K562 (cell line): ENCODE measurements at regions not wholly inside any gene's neighbourhood (a gene's known extent, or its start where the extent isn't known, plus 50 kb on each side); places are given as distances from the start of the nearest gene placed in this dataset.

Experiments used
- ATAC-seq: fragments of 200-7000 bp; cut with Tn5 transposase; 3 replicates; pipeline ENCODE4 v1.9.1; 2020; ENCODE audit warnings: moderate library complexity
- BruUV-seq: library from RNA; stranded (reverse); fragments of 400-500 nt; replicated peaks from 2 replicates; lab custom pipeline; 2021; lab: Mats Ljungman, UMichigan
- CTCF ChIA-PET: fragments of 300-600 bp; formaldehyde crosslinking; extraction: SDS; loops from one replicate; lab custom pipeline; 2021; ENCODE audit warnings: low intra/inter-chr PET ratio; lab: Yijun Ruan, JAX
- POLR2A ChIA-PET: fragments of 300-600, 350-650 bp; sonication (Branson Sonifier 250); formaldehyde crosslinking; extraction: SDS; loops from one replicate; lab custom pipeline; 2021; ENCODE audit warnings: antibody characterized with exemption, inconsistent platforms; lab: Yijun Ruan, JAX
- DNase-seq, 4 experiments: peaks; one replicate each; pipeline versions ENCODE4 v3.0.0 to v3.0.0-alpha.2; 2011 to 2018; ENCODE audit warnings: low spot score in 3 of 4, mixed read lengths in 3 of 4; ENCODE audit errors: extremely low read depth in 1 of 4
- FAIRE-seq: peaks from 2 replicates; lab custom pipeline; 2011; peaks lifted over from hg19 to GRCh38; lab: Jason Lieb, UNC
- H2AFZ ChIP-seq: 2 replicates; pipeline ENCODE4 v1.6.0; 2011; ENCODE audit warnings: low read depth, low read length, control low read depth, inconsistent platforms
- H3K27ac ChIP-seq: fragments of 200-600 bp; 3 replicates; pipeline ENCODE4 v1.8.0; 2011; ENCODE audit warnings: low read depth, mild to moderate bottlenecking, control low read depth, inconsistent platforms, low read length, moderate library complexity, mixed read lengths; ENCODE audit errors: extremely low read depth
- H3K27me3 ChIP-seq, 2 experiments: fragments of 300-600 bp in 1 of 2; 2 replicates in 1 of 2; 3 replicates in 1 of 2; pipeline versions ENCODE4 v1.6.0 to v1.8.0; 2011; ENCODE audit warnings: inconsistent platforms in 2 of 2, low read length in 2 of 2, mild to moderate bottlenecking in 1 of 2, mixed read lengths in 1 of 2, moderate library complexity in 1 of 2; ENCODE audit not compliant: control insufficient read depth in 2 of 2, insufficient read depth in 2 of 2
- H3K36me3 ChIP-seq: fragments of 300-600 bp; 3 replicates; pipeline ENCODE4 v1.8.0; 2011; ENCODE audit warnings: mild to moderate bottlenecking, low read length, inconsistent platforms; ENCODE audit not compliant: control insufficient read depth, insufficient read depth
- H3K4me1 ChIP-seq, 2 experiments: fragments of 200-600 bp in 1 of 2; replicated peaks in 1 of 2; 2 replicates in 1 of 2; 3 replicates in 1 of 2; pipeline versions ENCODE4 v1.5.1 to v1.8.0; 2011; ENCODE audit warnings: inconsistent platforms in 2 of 2, low read length in 2 of 2, mild to moderate bottlenecking in 1 of 2, mixed read lengths in 1 of 2, moderate library complexity in 1 of 2; ENCODE audit not compliant: control insufficient read depth in 2 of 2, insufficient read depth in 2 of 2
- H3K4me2 ChIP-seq: 2 replicates; pipeline ENCODE4 v1.6.1; 2011; ENCODE audit warnings: low read length, control low read depth, inconsistent platforms, mixed read lengths; ENCODE audit not compliant: insufficient read depth
- H3K4me3 ChIP-seq: fragments of 200-600 bp; sonication (generic), shearing (Covaris generic); 2 replicates; pipeline ENCODE4 v1.5.1; 2016; ENCODE audit warnings: control low read depth, inconsistent platforms
- H3K79me2 ChIP-seq: fragments of 200-600 bp; 3 replicates; pipeline ENCODE4 v1.8.0; 2011; ENCODE audit warnings: low read length, inconsistent platforms; ENCODE audit not compliant: control insufficient read depth, insufficient read depth
- H3K9ac ChIP-seq, 2 experiments: 2 replicates each; pipeline versions ENCODE4 v1.6.0 to v1.6.1; 2011; ENCODE audit warnings: low read depth in 2 of 2, low read length in 2 of 2, control low read depth in 1 of 2, inconsistent platforms in 1 of 2, mild to moderate bottlenecking in 1 of 2, mixed read lengths in 1 of 2; ENCODE audit not compliant: insufficient read depth in 1 of 2
- H3K9me1 ChIP-seq: one replicate; pipeline ENCODE4 v1.6.0; 2011; ENCODE audit warnings: inconsistent platforms, mild to moderate bottlenecking, low read length, moderate library complexity; ENCODE audit not compliant: control insufficient read depth, insufficient read depth
- H3K9me3 ChIP-seq: replicated peaks from 2 replicates; pipeline ENCODE4 v1.5.1; 2011; ENCODE audit warnings: low read depth, low read length, inconsistent platforms; ENCODE audit not compliant: control insufficient read depth, insufficient read depth
- H4K20me1 ChIP-seq: replicated peaks from 2 replicates; pipeline ENCODE4 v1.6.1; 2011; ENCODE audit warnings: low read length, inconsistent platforms, mixed read lengths; ENCODE audit not compliant: control insufficient read depth, insufficient read depth
- JUND ChIP-seq, 2 experiments: IDR thresholded peaks; 2 replicates in 1 of 2; 3 replicates in 1 of 2; pipeline ENCODE4 v1.6.1; 2011; ENCODE audit warnings: borderline replicate concordance in 2 of 2, low read depth in 2 of 2, low read length in 2 of 2, improper control_type of control experiment in 1 of 2, missing biosample characterization in 1 of 2, missing genetic modification characterization in 1 of 2, missing genetic modification reagents in 1 of 2
- NFIC ChIP-seq: fragments of 450-650 bp; IDR thresholded peaks from 2 replicates; pipeline ENCODE4 v1.6.1; 2017; ENCODE audit warnings: mild to moderate bottlenecking, inconsistent platforms
- ZC3H4 ChIP-seq: sonication (generic); formaldehyde crosslinking; IDR thresholded peaks from 2 replicates; pipeline ENCODE4 v1.9.0; 2021; ENCODE audit warnings: missing genetic modification reagents, borderline replicate concordance
- WGBS: fragments of 100-300 bp; shearing (Covaris generic); methylation state at CpG from one replicate; pipeline ENCODE4 v1.1.6; 2016; ENCODE audit warnings: low coverage, mixed read lengths; ENCODE audit not compliant: insufficient coverage; ENCODE audit errors: missing lambda C conversion rate; 5-methylcytosine and 5-hydroxymethylcytosine counted together
- in situ Hi-C: fragments of 300-500 bp; cut with MboI; formaldehyde crosslinking; loops from 4 replicates; pipeline ENCODE4 v1.15.0; 2018; ENCODE audit warnings: inconsistent platforms, mixed read lengths
- intact Hi-C: fragments of 100-400 bp; cut with micrococcal nuclease; formaldehyde crosslinking; loops from 2 replicates; pipeline ENCODE4 v1.14.2; 2022

GRCh38 chr6:85865420-85866369 is 223.0 kb upstream of the SYNCRIP start:
- no peaks in the 10 kb centered on the region for H3K9me3 ChIP-seq
- H3K36me3 ChIP-seq, result no peaks in the 10 kb centered on the region
- no peaks in the 10 kb centered on the region for H3K79me2 ChIP-seq
- H3K27ac ChIP-seq, result no peak overlapping the region
- peak overlapping the region; percentile 0; the same call in 1 of the 2 replicates for H3K4me3 ChIP-seq
- no peaks in the 10 kb centered on the region for H3K4me1 ChIP-seq
- no peaks in the 10 kb centered on the region for H3K9me1 ChIP-seq
- no TSS peak for BruUV-seq
- TF ChIP-seq ZC3H4, result no peak
- peak; percentile 62 for TF ChIP-seq NFIC
- TF ChIP-seq JUND (IDR thresholded peaks at IDR 0.05; ENCODE audit: borderline replicate concordance, low read depth, low read length), result no peak
- 0 out of 3 replicates have a peak, but pooled peaks have one; percentile 44 for TF ChIP-seq JUND (tag; IDR thresholded peaks at IDR 0.05; ENCODE audit: borderline replicate concordance, low read depth, low read length)
- FAIRE-seq, result no peak
- H4K20me1 ChIP-seq, result no peaks in the 10 kb centered on the region
- intact Hi-C loops, result no loop called here
- 2% methylated on average over 8 of the region's 8 CpGs for WGBS
- CTCF ChIA-PET, result no interaction called here
- H3K9ac ChIP-seq, result peak overlapping the region in 1 of 2 experiments; percentile 68; a peak in 1 of 4 replicates
- DNase-seq, result peak in 1 of 4 experiments; percentile 4
- POLR2A ChIA-PET, result interaction anchor here (0.8 kb wide), 1 partner anchor 11 kb away, joined by 3 read pairs; no protein-coding TSS in a partner anchor
- 0 out of 5 replicates have a peak, but pooled peaks cover 0 to 4% of the 10 kb centered on the region in 2 experiments for H3K27me3 ChIP-seq
- in situ Hi-C loops, result no loop called here
- H2AFZ ChIP-seq, result peak overlapping the region; percentile 64; the same call in 1 of the 2 replicates
- ATAC-seq, result peak; percentile 57
- peak overlapping the region; percentile 58 for H3K4me2 ChIP-seq
